ENCODE measurements at regions not wholly inside any gene's neighbourhood (a gene's known extent, or its start where the extent isn't known, plus 50 kb on each side); places are given as distances from the start of the nearest gene placed in this dataset.
"Not testable (repeated sequence)": the region's sequence is repeated elsewhere in the genome, so short reads cannot be mapped to it uniquely, and the experiment has no call there.

DNA sequence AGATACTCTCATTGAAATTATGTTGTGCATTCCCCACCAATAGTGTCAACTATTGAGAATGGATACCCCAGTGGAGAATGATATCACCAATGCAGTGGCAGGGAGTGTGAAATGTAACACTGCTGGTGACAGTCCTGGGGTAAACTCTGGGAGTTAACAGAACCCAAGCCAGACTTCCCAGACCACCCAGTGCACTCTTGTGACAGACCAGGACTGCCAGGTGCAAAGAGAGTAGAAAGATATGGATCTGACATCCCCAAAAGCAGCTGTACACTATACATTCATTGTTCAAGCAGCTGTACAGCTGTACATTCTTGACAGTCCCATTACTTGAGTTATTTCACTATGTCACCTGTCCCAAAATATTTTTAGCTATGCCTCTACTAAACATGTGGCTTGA lies 886.6 kb downstream of the DIAPH3 start:
- TF ChIP-seq CTCF (conservative IDR thresholded peaks at IDR 0.05): no peak
- H3K27me3 Mint-ChIP-seq (ENCODE audit: low read depth): no peaks in the 10 kb centered on the region
- no peak overlapping the region for H3K4me3 Mint-ChIP-seq
- DNase-seq (ENCODE audit: low read depth, low spot score): no peak
- H3K27ac Mint-ChIP-seq (ENCODE audit: unreplicated experiment): no peak overlapping the region
- H3K36me3 Mint-ChIP-seq (ENCODE audit: low read depth): no peaks in the 10 kb centered on the region
- H3K9me3 Mint-ChIP-seq: no peaks in the 10 kb centered on the region
- H3K4me1 Mint-ChIP-seq: peaks cover 33% of the 10 kb centered on the region

DNA sequence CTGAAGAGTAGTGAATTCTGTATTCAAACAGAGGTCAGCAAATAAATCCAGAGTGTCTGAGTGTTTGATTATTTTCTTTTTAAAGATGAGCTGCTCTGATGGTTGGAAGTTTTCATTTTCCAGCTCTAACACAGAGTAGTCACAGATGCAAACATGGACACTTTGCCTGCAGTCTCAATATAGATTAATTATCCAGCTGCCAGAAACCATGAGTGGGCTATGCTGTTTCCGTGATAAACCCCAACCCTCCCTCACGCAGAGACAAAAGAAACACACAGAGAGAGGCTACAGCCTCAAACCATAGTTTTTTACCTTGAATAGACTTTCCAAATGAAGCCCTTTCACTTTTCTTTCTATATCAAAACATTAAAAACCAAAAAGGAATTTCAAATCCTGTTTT lies 884.7 kb downstream of the DIAPH3 start:
- H3K36me3 Mint-ChIP-seq (ENCODE audit: low read depth): no peaks in the 10 kb centered on the region
- no peak overlapping the region for H3K4me3 Mint-ChIP-seq
- H3K4me1 Mint-ChIP-seq: peaks cover 33% of the 10 kb centered on the region
- DNase-seq (ENCODE audit: low read depth, low spot score): no peak
- H3K27ac Mint-ChIP-seq (ENCODE audit: unreplicated experiment): no peak overlapping the region
- no peak for TF ChIP-seq CTCF (conservative IDR thresholded peaks at IDR 0.05)
- H3K27me3 Mint-ChIP-seq (ENCODE audit: low read depth): no peaks in the 10 kb centered on the region
- no peaks in the 10 kb centered on the region for H3K9me3 Mint-ChIP-seq

DNA sequence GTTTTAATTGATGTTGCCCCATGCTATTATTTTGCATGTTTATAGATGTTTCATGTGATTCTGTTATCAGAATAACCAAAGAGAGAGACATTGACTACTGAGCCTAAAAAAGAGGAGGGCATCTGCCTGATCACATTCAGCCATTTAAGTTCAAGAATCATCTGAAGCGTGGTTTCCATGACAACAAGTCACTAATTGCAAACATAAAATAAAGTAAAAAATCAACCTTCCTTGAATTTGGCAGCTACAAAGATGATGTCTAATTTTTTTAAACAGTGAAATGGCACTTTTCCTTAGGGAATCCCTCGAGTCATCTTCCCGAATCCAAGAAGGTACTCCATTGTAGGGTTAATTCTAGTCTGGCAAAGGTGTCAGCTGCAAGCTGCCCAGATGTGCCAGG lies 884.2 kb downstream of the DIAPH3 start:
- H3K27me3 Mint-ChIP-seq (ENCODE audit: low read depth): no peaks in the 10 kb centered on the region
- no peak for DNase-seq (ENCODE audit: low read depth, low spot score)
- no peak overlapping the region for H3K4me3 Mint-ChIP-seq
- peaks cover 33% of the 10 kb centered on the region for H3K4me1 Mint-ChIP-seq
- H3K36me3 Mint-ChIP-seq (ENCODE audit: low read depth): no peaks in the 10 kb centered on the region
- no peaks in the 10 kb centered on the region for H3K9me3 Mint-ChIP-seq
- no peak overlapping the region for H3K27ac Mint-ChIP-seq (ENCODE audit: unreplicated experiment)
- no peak for TF ChIP-seq CTCF (conservative IDR thresholded peaks at IDR 0.05)

GRCh38 chr13:59280297-59280696 lies 883.4 kb downstream of the DIAPH3 start:
- Mint-ChIP-seq H3K27me3 (ENCODE audit: low read depth) (no peaks in the 10 kb centered on the region), H3K9me3 (no peaks in the 10 kb centered on the region), H3K27ac (ENCODE audit: unreplicated experiment) (no peak overlapping the region), H3K4me3 (no peak overlapping the region), H3K4me1 (peaks cover 30% of the 10 kb centered on the region), H3K36me3 (ENCODE audit: low read depth) (no peaks in the 10 kb centered on the region)
- no peak for DNase-seq (ENCODE audit: low read depth, low spot score)
- no peak for TF ChIP-seq CTCF (conservative IDR thresholded peaks at IDR 0.05)

DNA sequence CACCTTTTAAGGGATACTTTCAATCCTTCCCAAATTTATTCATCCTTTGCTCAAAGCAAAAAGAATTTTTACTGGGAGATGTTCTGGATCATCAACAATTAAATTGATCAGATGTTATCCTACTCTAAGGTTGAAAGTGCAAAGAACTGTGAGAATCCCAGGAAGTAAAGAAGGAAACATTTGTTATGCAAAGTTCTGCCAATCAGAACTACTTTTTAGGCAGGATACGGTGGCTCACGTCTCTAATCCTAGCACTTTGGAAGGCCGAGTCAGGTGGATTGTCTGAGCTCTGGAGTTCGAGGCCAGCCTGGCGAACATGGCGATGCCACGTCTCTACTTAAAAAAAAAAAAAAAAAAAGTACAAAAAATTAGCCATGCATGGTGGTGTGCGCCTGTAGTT lies 882.3 kb downstream of the DIAPH3 start:
- no peak overlapping the region for H3K27ac Mint-ChIP-seq (ENCODE audit: unreplicated experiment)

DNA sequence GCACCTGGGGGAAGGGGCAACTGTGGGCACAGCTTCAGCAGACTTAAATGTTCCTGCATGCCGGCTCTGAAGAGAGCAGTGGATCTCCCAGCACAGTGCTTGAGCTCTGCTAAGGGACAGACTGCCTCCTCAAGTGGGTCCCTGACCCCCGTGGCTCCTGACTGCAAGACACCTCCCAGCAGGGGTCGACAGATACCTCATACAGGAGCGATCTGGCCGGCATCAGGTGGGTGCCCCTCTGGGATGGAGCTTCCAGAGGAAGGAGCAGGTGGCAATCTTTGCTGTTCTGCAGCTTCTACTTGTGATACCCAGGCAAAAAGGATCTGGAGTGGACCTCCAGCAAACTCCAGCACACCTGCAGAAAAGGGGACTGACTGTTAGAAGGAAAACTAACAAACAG lies 871.5 kb downstream of the DIAPH3 start:
- not testable (repeated sequence) for H3K27ac Mint-ChIP-seq (ENCODE audit: unreplicated experiment); H3K27me3 Mint-ChIP-seq (ENCODE audit: low read depth); H3K4me3 Mint-ChIP-seq; H3K4me1 Mint-ChIP-seq; H3K36me3 Mint-ChIP-seq (ENCODE audit: low read depth); DNase-seq (ENCODE audit: low read depth, low spot score)
- peaks cover 10% of the 10 kb centered on the region for H3K9me3 Mint-ChIP-seq

More for the DNA sequence above, 882.3 kb downstream of the DIAPH3 start:
- Mint-ChIP-seq H3K27me3 (ENCODE audit: low read depth) (no peaks in the 10 kb centered on the region), H3K4me1 (peaks cover 26% of the 10 kb centered on the region), H3K9me3 (no peaks in the 10 kb centered on the region), H3K36me3 (ENCODE audit: low read depth) (no peaks in the 10 kb centered on the region), H3K4me3 (no peak overlapping the region)
- no peak for DNase-seq (ENCODE audit: low read depth, low spot score)
- TF ChIP-seq CTCF (conservative IDR thresholded peaks at IDR 0.05): no peak
